H1 (cell line): ENCODE measurements at regions not wholly inside any gene's neighbourhood (a gene's known extent, or its start where the extent isn't known, plus 50 kb on each side); places are given as distances from the start of the nearest gene placed in this dataset.

Source experiments
- CTCF ChIP-seq, 3 experiments: IDR thresholded peaks; 1 replicate in 2 of 3; 2 replicates in 1 of 3; pipeline versions ENCODE4 v1.5.1 to v1.6.1; 2011; ENCODE audit warnings: low read length in 3 of 3, mild to moderate bottlenecking in 3 of 3, inconsistent platforms in 2 of 3, low read depth in 1 of 3, moderate library complexity in 1 of 3; ENCODE audit not compliant: insufficient read depth in 1 of 3; ENCODE audit errors: control extremely low read depth in 1 of 3
- SIN3A ChIP-seq, 2 experiments: IDR thresholded peaks in 1 of 2; conservative IDR thresholded peaks in 1 of 2; 2 replicates each; pipeline ENCODE4 v1.6.1; 2011 to 2012; ENCODE audit warnings: low read length in 2 of 2, improper control_type of control experiment in 1 of 2, low read depth in 1 of 2, mild to moderate bottlenecking in 1 of 2

- TF ChIP-seq SIN3A (conservative IDR thresholded peaks at IDR 0.05 in 1 of 2, IDR thresholded peaks at IDR 0.05 in 1 of 2; ENCODE audit: low read depth in 1 of 2, low read length in 2 of 2) (no peak), CTCF (IDR thresholded peaks at IDR 0.05; ENCODE audit: control extremely low read depth in 1 of 3, insufficient read depth in 1 of 3, low read depth in 1 of 3, low read length in 3 of 3) (no peak)
Observed at GRCh38 chrX:11996810-11997209, 141.5 kb upstream of the FRMPD4 start.
